OCI-LY1 (cell line): ENCODE measurements at regions not wholly inside any gene's neighbourhood (a gene's known extent, or its start where the extent isn't known, plus 50 kb on each side); places are given as distances from the start of the nearest gene placed in this dataset.

Source experiments
- H2AFZ ChIP-seq: fragments of 200-600 bp; sonication (generic), shearing (Covaris generic); 2 replicates; pipeline ENCODE4 v1.6.0; 2014; ENCODE audit warnings: antibody characterized with exemption, mild to moderate bottlenecking, low read length
- H3F3A ChIP-seq: fragments of 200-600 bp; sonication (generic), shearing (Covaris generic); 2 replicates; pipeline ENCODE4 v1.6.0; 2014; ENCODE audit warnings: mild to moderate bottlenecking, antibody characterized with exemption, low read length, moderate library complexity; ENCODE audit not compliant: insufficient read depth
- H3K27ac ChIP-seq: fragments of 200-600 bp; sonication (generic); 2 replicates; pipeline ENCODE4 v1.5.1; 2014; ENCODE audit warnings: low read length, mixed run types, mild to moderate bottlenecking, low read depth; ENCODE audit not compliant: poor library complexity, severe bottlenecking
- H3K27me3 ChIP-seq: fragments of 200-600 bp; sonication (generic); 2 replicates; pipeline ENCODE4 v1.6.0; 2014; ENCODE audit warnings: antibody characterized with exemption, mild to moderate bottlenecking, low read length, moderate library complexity; ENCODE audit not compliant: insufficient read depth
- H3K36me3 ChIP-seq: fragments of 200-600 bp; sonication (generic); 2 replicates; pipeline ENCODE4 v1.6.1; 2014; ENCODE audit warnings: mild to moderate bottlenecking, antibody characterized with exemption, low read length, moderate library complexity, mixed read lengths; ENCODE audit not compliant: insufficient read depth
- H3K4me1 ChIP-seq: fragments of 200-600 bp; sonication (generic); 2 replicates; pipeline ENCODE4 v1.5.1; 2014; ENCODE audit warnings: mild to moderate bottlenecking, low read length, moderate library complexity; ENCODE audit not compliant: insufficient read depth, severe bottlenecking
- H3K4me2 ChIP-seq: fragments of 200-600 bp; sonication (generic), shearing (Covaris generic); 2 replicates; pipeline ENCODE4 v1.6.1; 2014; ENCODE audit warnings: low read length
- H3K4me3 ChIP-seq: fragments of 200-600 bp; sonication (generic); 2 replicates; pipeline ENCODE4 v1.5.1; 2014; ENCODE audit warnings: low read length, low read depth, mild to moderate bottlenecking, mixed read lengths; ENCODE audit not compliant: poor library complexity, severe bottlenecking
- H3K79me2 ChIP-seq: fragments of 200-600 bp; shearing (Covaris generic); 2 replicates; pipeline ENCODE4 v1.6.1; 2016; ENCODE audit warnings: mixed run types, low read length, mixed read lengths; ENCODE audit not compliant: insufficient read depth
- H3K9ac ChIP-seq: fragments of 200-600 bp; sonication (generic), shearing (Covaris generic); 2 replicates; pipeline ENCODE4 v1.6.1; 2014; ENCODE audit warnings: mild to moderate bottlenecking, low read length, mixed read lengths
- H3K9me2 ChIP-seq: fragments of 200-600 bp; sonication (generic), shearing (Covaris generic); 2 replicates; pipeline ENCODE4 v1.6.1; 2014; ENCODE audit warnings: low read depth, mild to moderate bottlenecking, low read length, mixed read lengths
- H3K9me3 ChIP-seq: fragments of 200-600 bp; shearing (Covaris generic); 2 replicates; pipeline ENCODE4 v1.6.1; 2014; ENCODE audit warnings: low read length, mixed read lengths
- H4K20me1 ChIP-seq: fragments of 200-600 bp; sonication (generic), shearing (Covaris generic); 2 replicates; pipeline ENCODE4 v1.6.0; 2016; ENCODE audit warnings: mild to moderate bottlenecking, low read length; ENCODE audit not compliant: insufficient read depth
- CTCF ChIP-seq: fragments of 200-600 bp; sonication (generic), shearing (Covaris generic); IDR thresholded peaks from 2 replicates; pipeline ENCODE4 v1.5.1; 2017; ENCODE audit warnings: mild to moderate bottlenecking, antibody characterized with exemption, low read length, moderate library complexity, mixed read lengths
- EZH2 ChIP-seq: fragments of 200-600 bp; sonication (generic), shearing (Covaris generic); IDR thresholded peaks from 2 replicates; pipeline ENCODE4 v1.8.0; 2017; ENCODE audit warnings: borderline replicate concordance, mixed run types, mild to moderate bottlenecking, antibody characterized with exemption, low read length, moderate library complexity, mixed read lengths

GRCh38 chr4:175051974-175052373, 133.8 kb downstream of the ADAM29 start:
- no peak for TF ChIP-seq CTCF
- TF ChIP-seq EZH2, result no peak
- Histone ChIP-seq H3K9me3 (peaks cover 34% of the 10 kb centered on the region), H3K79me2 (no peaks in the 10 kb centered on the region), H3F3A (no peaks in the 10 kb centered on the region), H3K27me3 (no peaks in the 10 kb centered on the region), H2AFZ (no peak overlapping the region), H3K27ac (no peak overlapping the region), H4K20me1 (no peaks in the 10 kb centered on the region), H3K36me3 (no peaks in the 10 kb centered on the region; the same call in 1 of the 2 replicates), H3K4me2 (no peak overlapping the region), H3K9ac (no peak overlapping the region), H3K4me3 (no peak overlapping the region), H3K4me1 (no peaks in the 10 kb centered on the region), H3K9me2 (no peaks in the 10 kb centered on the region)

- TF ChIP-seq CTCF (peak; percentile 26; the same call in 1 of the 2 replicates), EZH2 (no peak)
- Histone ChIP-seq H3K9me3 (peaks cover 21% of the 10 kb centered on the region), H3K9me2 (no peaks in the 10 kb centered on the region), H3K36me3 (no peaks in the 10 kb centered on the region; the same call in 1 of the 2 replicates), H3K9ac (no peak overlapping the region), H3K79me2 (no peaks in the 10 kb centered on the region), H3K27ac (no peak overlapping the region), H3K4me3 (no peak overlapping the region), H3K27me3 (no peaks in the 10 kb centered on the region), H3K4me2 (no peak overlapping the region), H3K4me1 (no peaks in the 10 kb centered on the region), H3F3A (no peaks in the 10 kb centered on the region), H4K20me1 (no peaks in the 10 kb centered on the region), H2AFZ (no peak overlapping the region)
Measured at GRCh38 chr4:175054980-175055379, 136.8 kb downstream of the ADAM29 start.

- Histone ChIP-seq H3K27me3 (no peaks in the 10 kb centered on the region), H3K4me1 (peaks cover 19% of the 10 kb centered on the region), H3K79me2 (no peaks in the 10 kb centered on the region), H3K27ac (no peak overlapping the region), H3K4me3 (no peak overlapping the region), H4K20me1 (no peaks in the 10 kb centered on the region), H3K4me2 (no peak overlapping the region), H3K9ac (no peak overlapping the region), H2AFZ (no peak overlapping the region), H3K9me3 (peaks cover 14% of the 10 kb centered on the region), H3K36me3 (no peaks in the 10 kb centered on the region; the same call in 1 of the 2 replicates), H3F3A (no peaks in the 10 kb centered on the region), H3K9me2 (no peaks in the 10 kb centered on the region)
- no peak for TF ChIP-seq EZH2
- TF ChIP-seq CTCF, result no peak
Measured at GRCh38 chr4:175062183-175062592, 144.0 kb downstream of the ADAM29 start.
